Astrocyte (in vitro differentiated cells and primary cell): ENCODE measurements at regions not wholly inside any gene's neighbourhood (a gene's known extent, or its start where the extent isn't known, plus 50 kb on each side); places are given as distances from the start of the nearest gene placed in this dataset.

Experiments used
- DNase-seq: peaks from one replicate; pipeline ENCODE4 v3.0.0-alpha.2; 2010; ENCODE audit warnings: low read depth
- FAIRE-seq: peaks from 2 replicates; lab custom pipeline; 2011; peaks lifted over from hg19 to GRCh38; lab: Jason Lieb, UNC
- H2AFZ ChIP-seq: 2 replicates; pipeline ENCODE4 v1.6.0; 2012; ENCODE audit warnings: low read depth, low read length, inconsistent platforms
- H3K27ac ChIP-seq: 2 replicates; pipeline ENCODE4 v1.5.1; 2011; ENCODE audit warnings: low read depth, low read length, inconsistent platforms
- H3K27me3 ChIP-seq: 2 replicates; pipeline ENCODE4 v1.6.0; 2011; ENCODE audit warnings: low read length, inconsistent platforms; ENCODE audit not compliant: insufficient read depth
- H3K36me3 ChIP-seq: 2 replicates; pipeline ENCODE4 v1.5.1; 2011; ENCODE audit warnings: low read length, inconsistent platforms; ENCODE audit not compliant: insufficient read depth
- H3K4me1 ChIP-seq: 2 replicates; pipeline ENCODE4 v1.5.1; 2011; ENCODE audit warnings: low read length, inconsistent platforms; ENCODE audit not compliant: insufficient read depth
- H3K4me2 ChIP-seq: 2 replicates; pipeline ENCODE4 v1.6.0; 2012; ENCODE audit warnings: low read length, inconsistent platforms
- H3K4me3 ChIP-seq: 2 replicates; pipeline ENCODE4 v1.5.1; 2011; ENCODE audit warnings: low read depth, mild to moderate bottlenecking, low read length, inconsistent platforms; ENCODE audit not compliant: insufficient read depth
- H3K79me2 ChIP-seq: 2 replicates; pipeline ENCODE4 v1.6.0; 2012; ENCODE audit warnings: mild to moderate bottlenecking, low read length, inconsistent platforms; ENCODE audit not compliant: insufficient read depth
- H3K9ac ChIP-seq: 2 replicates; pipeline ENCODE4 v1.6.0; 2012; ENCODE audit warnings: mild to moderate bottlenecking, low read length, inconsistent platforms
- H3K9me3 ChIP-seq: 2 replicates; pipeline ENCODE4 v1.5.1; 2012; ENCODE audit warnings: low read depth, mild to moderate bottlenecking, low read length, inconsistent platforms; ENCODE audit not compliant: insufficient read depth
- H4K20me1 ChIP-seq: 2 replicates; pipeline ENCODE4 v1.6.0; 2012; ENCODE audit warnings: low read length, inconsistent platforms; ENCODE audit not compliant: insufficient read depth
- H3K27ac Mint-ChIP-seq: one replicate; pipeline ENCODE4 v1.8.0; 2021; ENCODE audit warnings: mild to moderate bottlenecking, mixed read lengths; ENCODE audit not compliant: unreplicated experiment
- H3K27me3 Mint-ChIP-seq: one replicate; pipeline ENCODE4 v1.8.0; 2021; ENCODE audit warnings: low read depth, mixed read lengths; ENCODE audit not compliant: unreplicated experiment
- H3K36me3 Mint-ChIP-seq: one replicate; pipeline ENCODE4 v1.8.0; 2021; ENCODE audit warnings: low read depth, mixed read lengths; ENCODE audit not compliant: unreplicated experiment
- H3K4me1 Mint-ChIP-seq: one replicate; pipeline ENCODE4 v1.8.0; 2021; ENCODE audit warnings: low read depth, mixed read lengths; ENCODE audit not compliant: unreplicated experiment
- H3K4me3 Mint-ChIP-seq: one replicate; pipeline ENCODE4 v1.8.0; 2021; ENCODE audit warnings: mild to moderate bottlenecking, moderate library complexity, mixed read lengths; ENCODE audit not compliant: unreplicated experiment
- H3K9me3 Mint-ChIP-seq: one replicate; pipeline ENCODE4 v1.8.0; 2021; ENCODE audit warnings: mild to moderate bottlenecking, mixed read lengths; ENCODE audit not compliant: unreplicated experiment
- EZH2 ChIP-seq: IDR thresholded peaks from 2 replicates; pipeline ENCODE4 v1.6.1; 2012; ENCODE audit warnings: mild to moderate bottlenecking, low read length, inconsistent platforms; ENCODE audit not compliant: insufficient read depth
- TF ChIP-seq, protein P1 (sequence below): IDR thresholded peaks from 2 replicates; pipeline ENCODE4 v1.5.1; 2011; ENCODE audit warnings: low read depth, mild to moderate bottlenecking, inconsistent platforms, low read length, moderate library complexity; ENCODE audit not compliant: insufficient read depth

DNA sequence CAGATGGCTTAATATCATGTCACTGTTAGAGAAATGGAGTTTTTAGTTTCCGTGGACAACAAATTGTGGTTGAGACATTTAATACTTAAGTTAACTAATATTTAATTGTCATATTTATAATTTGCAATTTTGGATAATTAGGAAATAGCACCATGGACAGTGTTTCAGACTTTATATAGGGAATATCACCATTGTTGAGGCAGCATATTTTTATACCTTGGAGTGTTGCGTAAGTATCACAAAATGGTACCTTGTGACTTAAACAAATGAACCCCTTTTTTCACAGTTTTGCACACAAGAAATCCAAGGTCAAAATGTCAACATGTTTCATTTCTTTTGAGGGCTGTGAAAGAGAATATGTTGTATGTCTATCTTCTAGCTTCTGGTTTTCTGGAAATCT lies 539.9 kb downstream of the TECRL start:
- H3K4me1 ChIP-seq = no peaks in the 10 kb centered on the region
- H3K27me3 Mint-ChIP-seq = no peaks in the 10 kb centered on the region
- no peak overlapping the region for H3K9ac ChIP-seq
- H3K27ac ChIP-seq = no peak overlapping the region
- H3K36me3 Mint-ChIP-seq = no peaks in the 10 kb centered on the region
- H2AFZ ChIP-seq = no peak overlapping the region
- H3K9me3 Mint-ChIP-seq = no peaks in the 10 kb centered on the region
- FAIRE-seq = no peak
- no peaks in the 10 kb centered on the region for H3K9me3 ChIP-seq
- no peak overlapping the region for H3K4me3 Mint-ChIP-seq
- H3K79me2 ChIP-seq = no peaks in the 10 kb centered on the region
- no peak overlapping the region for H3K27ac Mint-ChIP-seq
- H3K4me1 Mint-ChIP-seq = no peaks in the 10 kb centered on the region
- H3K4me3 ChIP-seq = no peak overlapping the region
- no peaks in the 10 kb centered on the region for H3K27me3 ChIP-seq
- DNase-seq = no peak
- H3K36me3 ChIP-seq = no peaks in the 10 kb centered on the region
- H3K4me2 ChIP-seq = no peak overlapping the region
- no peaks in the 10 kb centered on the region for H4K20me1 ChIP-seq
- no peak for TF ChIP-seq EZH2
- TF ChIP-seq, protein P1, sequence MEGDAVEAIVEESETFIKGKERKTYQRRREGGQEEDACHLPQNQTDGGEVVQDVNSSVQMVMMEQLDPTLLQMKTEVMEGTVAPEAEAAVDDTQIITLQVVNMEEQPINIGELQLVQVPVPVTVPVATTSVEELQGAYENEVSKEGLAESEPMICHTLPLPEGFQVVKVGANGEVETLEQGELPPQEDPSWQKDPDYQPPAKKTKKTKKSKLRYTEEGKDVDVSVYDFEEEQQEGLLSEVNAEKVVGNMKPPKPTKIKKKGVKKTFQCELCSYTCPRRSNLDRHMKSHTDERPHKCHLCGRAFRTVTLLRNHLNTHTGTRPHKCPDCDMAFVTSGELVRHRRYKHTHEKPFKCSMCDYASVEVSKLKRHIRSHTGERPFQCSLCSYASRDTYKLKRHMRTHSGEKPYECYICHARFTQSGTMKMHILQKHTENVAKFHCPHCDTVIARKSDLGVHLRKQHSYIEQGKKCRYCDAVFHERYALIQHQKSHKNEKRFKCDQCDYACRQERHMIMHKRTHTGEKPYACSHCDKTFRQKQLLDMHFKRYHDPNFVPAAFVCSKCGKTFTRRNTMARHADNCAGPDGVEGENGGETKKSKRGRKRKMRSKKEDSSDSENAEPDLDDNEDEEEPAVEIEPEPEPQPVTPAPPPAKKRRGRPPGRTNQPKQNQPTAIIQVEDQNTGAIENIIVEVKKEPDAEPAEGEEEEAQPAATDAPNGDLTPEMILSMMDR = no peak

DNA sequence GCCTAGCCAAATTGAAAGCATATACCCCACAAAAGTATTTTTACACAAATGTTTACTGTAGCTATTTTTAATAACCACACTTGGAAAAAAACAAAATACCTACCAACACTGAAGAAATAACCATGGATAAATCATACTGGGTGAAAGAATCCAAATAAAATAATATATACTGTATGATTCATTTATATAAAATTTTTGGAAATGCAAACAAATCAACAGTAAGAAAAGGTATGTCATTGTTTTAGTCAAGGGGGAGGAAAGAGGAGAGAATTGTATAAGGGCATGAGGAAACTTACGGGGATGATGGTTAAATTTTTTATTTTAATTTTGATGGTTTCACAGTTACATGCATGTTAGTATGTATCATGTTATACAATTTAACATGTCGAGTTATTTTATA lies 557.8 kb downstream of the TECRL start:
- Mint-ChIP-seq H3K27me3 (no peaks in the 10 kb centered on the region), H3K4me1 (no peaks in the 10 kb centered on the region), H3K27ac (no peak overlapping the region), H3K9me3 (no peaks in the 10 kb centered on the region), H3K4me3 (no peak overlapping the region), H3K36me3 (no peaks in the 10 kb centered on the region)
- Histone ChIP-seq H3K27ac (no peak overlapping the region), H3K36me3 (no peaks in the 10 kb centered on the region), H4K20me1 (no peaks in the 10 kb centered on the region), H3K79me2 (no peaks in the 10 kb centered on the region), H3K4me3 (no peak overlapping the region), H2AFZ (no peak overlapping the region), H3K9ac (no peak overlapping the region), H3K27me3 (no peaks in the 10 kb centered on the region), H3K4me1 (no peaks in the 10 kb centered on the region), H3K4me2 (no peak overlapping the region), H3K9me3 (no peaks in the 10 kb centered on the region)
- no peak for DNase-seq
- FAIRE-seq = no peak
- TF ChIP-seq EZH2 = no peak
- TF ChIP-seq, protein P1 = no peak

DNA sequence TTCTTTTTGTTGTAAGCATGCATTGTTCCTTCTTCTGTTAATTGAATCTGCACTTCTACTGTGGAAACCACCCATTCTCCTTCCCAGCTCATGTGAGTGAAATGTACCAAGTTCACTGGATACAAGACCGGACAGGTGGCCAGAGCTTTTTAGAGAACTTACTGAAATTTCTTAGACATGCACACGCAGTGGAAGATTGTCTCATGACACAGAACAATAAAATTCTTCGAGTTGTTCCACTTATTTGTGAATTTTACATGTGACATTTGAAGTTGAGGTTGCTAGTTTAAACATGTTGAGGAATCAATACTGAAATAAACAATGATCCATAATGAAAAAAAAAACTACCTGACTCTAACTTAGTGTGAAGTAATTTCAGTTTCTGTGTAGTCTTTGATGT lies 568.0 kb downstream of the TECRL start:
- H2AFZ ChIP-seq = no peak overlapping the region
- H3K4me2 ChIP-seq = no peak overlapping the region
- no peak overlapping the region for H3K4me3 ChIP-seq
- H3K9me3 ChIP-seq = no peaks in the 10 kb centered on the region
- no peak overlapping the region for H3K27ac ChIP-seq
- FAIRE-seq (no peak), DNase-seq (no peak)
- no peaks in the 10 kb centered on the region for H3K79me2 ChIP-seq
- no peaks in the 10 kb centered on the region for H3K4me1 Mint-ChIP-seq
- TF ChIP-seq EZH2 = no peak
- TF ChIP-seq, protein P1 = no peak
- no peak overlapping the region for H3K4me3 Mint-ChIP-seq
- no peaks in the 10 kb centered on the region for H3K36me3 Mint-ChIP-seq
- no peaks in the 10 kb centered on the region for H3K36me3 ChIP-seq
- no peak overlapping the region for H3K27ac Mint-ChIP-seq
- H3K9ac ChIP-seq = no peak overlapping the region
- no peaks in the 10 kb centered on the region for H3K9me3 Mint-ChIP-seq
- H3K4me1 ChIP-seq = no peaks in the 10 kb centered on the region
- H3K27me3 Mint-ChIP-seq = no peaks in the 10 kb centered on the region
- no peaks in the 10 kb centered on the region for H4K20me1 ChIP-seq
- H3K27me3 ChIP-seq = no peaks in the 10 kb centered on the region
